RCC 7860 (cell line): ENCODE measurements at regions not wholly inside any gene's neighbourhood (a gene's known extent, or its start where the extent isn't known, plus 50 kb on each side); places are given as distances from the start of the nearest gene placed in this dataset.

Experiments
- DNase-seq: peaks from one replicate; pipeline ENCODE4 v3.0.0-alpha.2; 2015; ENCODE audit warnings: low spot score
- FAIRE-seq: peaks from 2 replicates; lab custom pipeline; 2012; peaks lifted over from hg19 to GRCh38; lab: Jason Lieb, UNC

- DNase-seq, result no peak
- FAIRE-seq, result no peak
Observed at GRCh38 chr20:17795501-17796071, 95.8 kb downstream of the BANF2 start.

- FAIRE-seq (no peak), DNase-seq (no peak)
Observed at GRCh38 chr20:17795003-17795402, 95.2 kb downstream of the BANF2 start.

GRCh38 chr20:17794400-17794799 lies 94.6 kb downstream of the BANF2 start:
- no peak for DNase-seq
- no peak for FAIRE-seq

GRCh38 chr20:17793986-17794385 lies 94.2 kb downstream of the BANF2 start:
- DNase-seq (no peak), FAIRE-seq (no peak)

GRCh38 chr20:17790296-17790695 lies 90.5 kb downstream of the BANF2 start:
- FAIRE-seq (no peak), DNase-seq (no peak)

- no peak for FAIRE-seq
- no peak for DNase-seq
Observed at GRCh38 chr20:17787816-17788215, 88.0 kb downstream of the BANF2 start.

GRCh38 chr20:17786221-17786718 lies 86.5 kb downstream of the BANF2 start:
- DNase-seq, result no peak
- FAIRE-seq, result no peak
